Psoas muscle (tissue), 7 donors: ENCODE measurements at regions not wholly inside any gene's neighbourhood (a gene's known extent, or its start where the extent isn't known, plus 50 kb on each side); places are given as distances from the start of the nearest gene placed in this dataset.

Experiments
- ATAC-seq, 4 donors: fragments of 200-7000 bp; cut with Tn5 transposase; one replicate each; pipeline ENCODE4 v1.9.1; 2020; ENCODE audit warnings: moderate library complexity in 3 of 4, mild to moderate bottlenecking in 2 of 4
- DNase-seq, 2 donors: peaks; one replicate each; pipeline ENCODE4 v3.0.0-alpha.2; 2020
- H3K27ac ChIP-seq: fragments of 200-600 bp; one replicate; pipeline ENCODE4 v1.8.0; 2022
- H3K27me3 ChIP-seq, 3 donors: fragments of 200-600 bp in 1 of 3; one replicate each; pipeline versions ENCODE4 v1.6.1 to v1.8.0; 2013 to 2022; ENCODE audit warnings: low read length in 2 of 3, mild to moderate bottlenecking in 2 of 3, moderate library complexity in 1 of 3; ENCODE audit not compliant: insufficient read depth in 3 of 3
- H3K36me3 ChIP-seq, 2 donors: fragments of 200-600 bp in 1 of 2; one replicate each; pipeline versions ENCODE4 v1.6.1 to v1.8.0; 2013 to 2022; ENCODE audit warnings: low read depth in 1 of 2, mild to moderate bottlenecking in 1 of 2, moderate library complexity in 1 of 2; ENCODE audit not compliant: insufficient read depth in 1 of 2
- H3K4me1 ChIP-seq: fragments of 200-600 bp; one replicate; pipeline ENCODE4 v1.8.0; 2022
- H3K4me3 ChIP-seq: fragments of 200-600 bp; one replicate; pipeline ENCODE4 v1.8.0; 2022; ENCODE audit warnings: mild to moderate bottlenecking
- H3K9me3 ChIP-seq: fragments of 200-600 bp; one replicate; pipeline ENCODE4 v1.8.0; 2022
- WGBS, 3 donors: extraction: QIAGEN DNeasy Blood & Tissue Kit; methylation state at CpG; one replicate each; pipeline versions ENCODE4 v1.1.6 to v1.1.7; 2013; 5-methylcytosine and 5-hydroxymethylcytosine counted together
- intact Hi-C, 2 donors: fragments of 100-400 bp; cut with DNase I; formaldehyde crosslinking; loops; one replicate each; pipeline versions ENCODE4 v1.11.0 to v1.14.2; 2022
- TF ChIP-seq, protein P1 (sequence below): fragments of 200-600 bp; IDR thresholded peaks from one replicate; pipeline ENCODE4 v1.8.0; 2022; ENCODE audit warnings: antibody characterized with exemption
- donor health status: healthy with polysubstance abuse.
- donor health status: DM: no; HTN: no; CAD: no; lungs with moderate emphysema.
- donor health status: Bipolar disorder and iron deficiency.
- donor health status: healthy.
- donor health status: DM: yes; HTN: yes; CAD: no.
- donor health status: DM: no; HTN: no; CAD: no.
- donor health status: DM: yes; HTN: yes; CAD: no.

- DNase-seq (no peak), ATAC-seq (no peak)
- H3K27ac ChIP-seq = no peak overlapping the region
- 59 to 69% (median 63%) methylated on average over 3 of the region's 3 CpGs for WGBS, 3 donors
- intact Hi-C loops = no loop called here
- no peaks in the 10 kb centered on the region for H3K36me3 ChIP-seq
- no peaks in the 10 kb centered on the region for H3K4me1 ChIP-seq
- H3K9me3 ChIP-seq = no peaks in the 10 kb centered on the region
- H3K27me3 ChIP-seq = no peaks in the 10 kb centered on the region
- TF ChIP-seq, protein P1, sequence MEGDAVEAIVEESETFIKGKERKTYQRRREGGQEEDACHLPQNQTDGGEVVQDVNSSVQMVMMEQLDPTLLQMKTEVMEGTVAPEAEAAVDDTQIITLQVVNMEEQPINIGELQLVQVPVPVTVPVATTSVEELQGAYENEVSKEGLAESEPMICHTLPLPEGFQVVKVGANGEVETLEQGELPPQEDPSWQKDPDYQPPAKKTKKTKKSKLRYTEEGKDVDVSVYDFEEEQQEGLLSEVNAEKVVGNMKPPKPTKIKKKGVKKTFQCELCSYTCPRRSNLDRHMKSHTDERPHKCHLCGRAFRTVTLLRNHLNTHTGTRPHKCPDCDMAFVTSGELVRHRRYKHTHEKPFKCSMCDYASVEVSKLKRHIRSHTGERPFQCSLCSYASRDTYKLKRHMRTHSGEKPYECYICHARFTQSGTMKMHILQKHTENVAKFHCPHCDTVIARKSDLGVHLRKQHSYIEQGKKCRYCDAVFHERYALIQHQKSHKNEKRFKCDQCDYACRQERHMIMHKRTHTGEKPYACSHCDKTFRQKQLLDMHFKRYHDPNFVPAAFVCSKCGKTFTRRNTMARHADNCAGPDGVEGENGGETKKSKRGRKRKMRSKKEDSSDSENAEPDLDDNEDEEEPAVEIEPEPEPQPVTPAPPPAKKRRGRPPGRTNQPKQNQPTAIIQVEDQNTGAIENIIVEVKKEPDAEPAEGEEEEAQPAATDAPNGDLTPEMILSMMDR = no peak
- no peak overlapping the region for H3K4me3 ChIP-seq
These were observed 106.8 kb upstream of the POM121L12 start for GRCh38 chr7:52928591-52928990.

DNA sequence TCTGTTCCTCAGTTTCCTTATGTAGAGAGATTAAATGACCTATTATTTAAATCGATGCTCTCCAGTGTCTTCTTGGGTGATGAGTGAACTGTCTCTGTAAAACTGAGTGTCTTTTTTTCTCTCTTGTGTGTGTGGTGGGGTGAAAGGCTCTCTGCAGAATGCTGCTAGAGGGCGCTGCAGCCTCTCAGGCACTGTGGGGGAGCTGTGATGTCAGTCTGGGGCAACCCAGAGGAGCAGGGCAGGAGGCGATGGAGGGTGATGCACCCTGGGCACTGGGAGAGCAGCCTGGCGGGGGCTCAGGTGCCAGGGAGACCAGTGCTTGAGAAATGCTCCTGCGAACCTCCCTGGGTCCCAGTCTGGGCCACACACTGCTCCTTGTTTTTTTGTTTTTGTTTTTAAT, 110.1 kb upstream of the POM121L12 start:
- Histone ChIP-seq H3K9me3 (no peaks in the 10 kb centered on the region), H3K27ac (no peak overlapping the region), H3K27me3 (no peaks in the 10 kb centered on the region), H3K4me1 (no peaks in the 10 kb centered on the region), H3K36me3 (no peaks in the 10 kb centered on the region), H3K4me3 (no peak overlapping the region)
- TF ChIP-seq, protein P1 = no peak
- ATAC-seq (no peak), DNase-seq (no peak)
- intact Hi-C loops = no loop called here
- WGBS, 3 donors = 88 to 90% (median 89%) methylated on average over 5 of the region's 5 CpGs

- 59 to 67% (median 66%) methylated on average over 3 of the region's 3 CpGs for WGBS, 3 donors
- H3K27me3 ChIP-seq = no peaks in the 10 kb centered on the region
- no peak for ATAC-seq
- H3K27ac ChIP-seq = no peak overlapping the region
- no peak overlapping the region for H3K4me3 ChIP-seq
- intact Hi-C loops = no loop called here
- no peak for DNase-seq
- TF ChIP-seq, protein P1 = no peak
- no peaks in the 10 kb centered on the region for H3K9me3 ChIP-seq
- H3K36me3 ChIP-seq = no peaks in the 10 kb centered on the region
- H3K4me1 ChIP-seq = no peaks in the 10 kb centered on the region
These were observed 114.5 kb upstream of the POM121L12 start for GRCh38 chr7:52920977-52921376.

DNA sequence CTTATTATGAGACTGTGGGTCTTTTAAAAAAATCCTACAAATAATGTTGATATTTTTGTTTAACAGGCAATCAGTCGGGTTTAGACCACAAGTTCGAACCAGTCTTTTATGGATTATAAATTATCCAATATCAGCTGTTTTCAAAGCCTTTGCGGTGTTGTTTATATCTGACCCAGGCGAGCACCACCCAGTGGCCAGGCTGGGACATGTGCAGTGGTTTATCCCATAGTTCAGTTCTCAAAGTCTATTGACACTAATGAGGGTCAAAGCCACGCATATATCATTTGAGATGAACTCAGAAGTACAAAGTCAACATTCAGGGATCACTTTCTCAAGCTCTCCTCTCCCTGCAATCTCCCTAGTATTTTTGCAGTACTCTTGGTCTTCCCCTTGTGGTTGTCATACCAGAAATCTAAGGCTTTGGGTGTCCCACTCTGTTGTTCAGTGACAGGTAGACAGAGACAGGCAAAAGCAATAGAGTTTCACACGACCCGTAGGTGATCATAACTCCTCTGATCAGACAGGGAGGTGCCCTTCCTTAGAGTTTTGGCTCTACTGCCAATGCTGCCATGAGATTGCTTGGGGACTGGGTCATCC, 117.4 kb upstream of the POM121L12 start:
- no peak overlapping the region for H3K27ac ChIP-seq
- DNase-seq (no peak), ATAC-seq (no peak)
- no peaks in the 10 kb centered on the region for H3K36me3 ChIP-seq
- TF ChIP-seq, protein P1 = no peak
- 70 to 77% (median 77%) methylated on average over 7 of the region's 7 CpGs for WGBS, 3 donors
- H3K9me3 ChIP-seq = no peaks in the 10 kb centered on the region
- H3K4me1 ChIP-seq = no peaks in the 10 kb centered on the region
- no peak overlapping the region for H3K4me3 ChIP-seq
- no peaks in the 10 kb centered on the region for H3K27me3 ChIP-seq
- intact Hi-C loops = no loop called here

- H3K9me3 ChIP-seq = no peaks in the 10 kb centered on the region
- no peaks in the 10 kb centered on the region for H3K27me3 ChIP-seq
- TF ChIP-seq, protein P1 = no peak
- intact Hi-C loops = no loop called here
- H3K4me1 ChIP-seq = no peaks in the 10 kb centered on the region
- H3K27ac ChIP-seq = no peak overlapping the region
- H3K36me3 ChIP-seq = no peaks in the 10 kb centered on the region
- DNase-seq = no peak
- no peak for ATAC-seq
- H3K4me3 ChIP-seq = no peak overlapping the region
- 72 to 82% (median 79%) methylated on average over 10 of the region's 10 CpGs for WGBS, 3 donors
These were observed 123.6 kb upstream of the POM121L12 start for GRCh38 chr7:52911795-52912194.
